HK-2 (cell line): ENCODE measurements at regions not wholly inside any gene's neighbourhood (a gene's known extent, or its start where the extent isn't known, plus 50 kb on each side); places are given as distances from the start of the nearest gene placed in this dataset.
A peak's percentile ranks its signal among the peaks of the same experiment; 100 is the strongest.

Experiments used
- DNase-seq: peaks from one replicate; pipeline ENCODE4 v3.0.0-alpha.2; 2018; ENCODE audit not compliant: unreplicated experiment

DNA sequence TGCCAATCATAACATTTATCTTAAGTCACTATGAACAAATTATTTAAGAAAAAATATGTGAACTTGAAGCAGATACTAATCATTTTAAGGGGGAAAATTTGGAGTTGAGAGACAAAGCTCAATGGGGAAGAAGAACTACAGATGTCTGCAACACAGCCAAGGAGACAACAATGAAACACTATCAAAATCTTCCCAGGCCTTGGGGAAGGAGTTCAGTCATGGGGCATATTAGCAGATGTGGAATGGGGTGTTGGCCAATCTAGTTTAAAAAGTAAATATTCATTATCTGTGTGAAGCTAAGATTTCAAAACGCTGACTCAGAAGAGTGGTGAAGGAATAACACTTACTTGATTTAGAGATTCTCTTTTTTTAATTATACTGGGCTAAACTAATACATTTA is 671.6 kb upstream of the ZP4 start:
- DNase-seq = no peak

DNA sequence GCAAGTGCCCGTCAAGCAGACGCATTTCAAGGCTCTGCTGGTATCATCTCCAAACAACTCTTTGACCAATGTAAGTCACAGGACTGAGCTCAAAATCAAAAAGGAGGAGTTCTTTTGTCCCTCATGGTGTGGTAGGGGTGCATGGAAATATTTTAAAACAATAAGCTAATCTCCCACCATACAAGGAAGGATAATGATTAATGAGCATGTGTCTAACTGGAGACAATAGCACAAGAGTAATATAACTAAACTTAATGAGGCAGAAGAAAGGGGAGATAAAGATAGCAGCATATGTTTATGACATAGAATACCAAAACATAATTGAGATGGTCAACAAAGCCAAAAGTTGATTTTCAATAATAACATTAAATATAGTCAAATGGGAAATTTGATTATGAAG is 668.0 kb upstream of the ZP4 start:
- DNase-seq = no peak

DNA sequence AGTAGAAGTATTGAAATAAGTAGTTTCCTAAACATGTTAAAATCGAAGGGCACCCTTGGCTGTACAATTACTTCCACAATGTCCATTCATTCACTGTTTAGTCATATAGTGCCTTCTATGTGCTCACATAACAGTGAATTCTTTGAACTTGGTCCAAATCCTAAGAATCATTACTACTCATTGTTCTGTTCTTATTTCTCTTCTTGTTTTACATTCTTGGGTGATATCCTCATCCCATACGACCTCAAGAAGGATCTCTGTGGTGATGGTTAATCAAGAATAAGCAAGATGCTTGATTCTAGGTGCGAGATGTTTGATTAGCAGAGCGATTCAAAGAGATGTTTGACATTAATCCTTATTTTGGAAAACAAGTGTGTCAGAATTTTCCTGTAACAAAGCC is 667.4 kb upstream of the ZP4 start:
- DNase-seq = no peak

DNA sequence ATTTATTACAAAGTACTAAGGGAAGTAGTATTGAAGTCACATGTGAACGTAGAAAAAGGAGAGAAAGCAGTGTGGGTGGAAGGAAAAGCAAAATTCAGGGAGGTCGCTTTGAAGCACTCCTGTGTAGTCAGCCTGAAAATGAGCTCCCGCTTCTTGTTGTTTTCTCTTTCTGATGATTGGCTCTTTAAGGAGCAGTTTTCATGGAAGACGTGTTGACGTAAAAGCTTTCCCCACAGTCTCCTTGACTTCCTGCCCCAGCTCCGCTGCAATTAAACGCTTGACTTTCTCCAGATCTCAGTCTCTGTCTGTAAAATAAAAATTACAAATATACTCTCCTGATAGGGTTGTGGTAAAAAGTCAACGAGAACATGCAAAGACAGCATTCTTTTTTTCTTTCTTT is 661.5 kb upstream of the ZP4 start:
- no peak for DNase-seq

DNA sequence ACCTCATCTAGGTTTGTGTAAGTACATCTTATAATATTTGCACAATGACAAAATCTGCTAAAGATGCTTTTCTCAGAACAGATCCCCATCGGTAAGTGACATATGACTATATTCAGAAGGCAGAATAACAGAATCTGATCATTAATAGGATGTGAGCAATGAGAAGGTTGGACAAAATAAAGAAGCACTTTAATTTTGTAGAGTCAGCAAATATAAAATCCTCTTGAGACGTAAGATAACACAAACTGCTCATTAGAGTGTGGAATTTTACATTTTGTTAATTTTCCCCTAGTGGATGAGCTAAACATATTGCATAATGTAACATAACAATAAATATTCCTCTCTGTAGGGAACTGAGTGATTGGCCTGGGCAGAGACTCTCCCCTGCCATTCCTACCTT is 658.4 kb upstream of the ZP4 start:
- DNase-seq = no peak

DNA sequence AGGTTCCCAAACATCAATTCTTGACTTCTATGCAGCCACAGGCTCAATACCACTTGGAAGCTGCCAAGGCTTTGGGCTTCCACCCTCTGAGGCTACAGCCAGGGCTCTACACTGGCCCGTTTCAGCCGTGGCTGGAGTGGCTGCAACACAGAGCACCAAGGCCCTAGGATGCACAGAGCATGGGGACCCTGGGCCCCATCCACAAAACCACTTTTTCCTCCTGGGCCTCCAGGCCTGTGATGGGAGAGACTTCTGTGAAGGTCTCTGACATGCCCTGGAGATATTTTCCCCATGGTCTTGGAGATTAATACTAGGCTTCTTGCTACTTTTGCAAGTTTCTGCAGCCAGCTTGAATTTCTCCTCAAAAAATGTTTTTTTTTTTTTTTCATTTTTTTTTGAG is 655.4 kb upstream of the ZP4 start:
- no peak for DNase-seq

DNA sequence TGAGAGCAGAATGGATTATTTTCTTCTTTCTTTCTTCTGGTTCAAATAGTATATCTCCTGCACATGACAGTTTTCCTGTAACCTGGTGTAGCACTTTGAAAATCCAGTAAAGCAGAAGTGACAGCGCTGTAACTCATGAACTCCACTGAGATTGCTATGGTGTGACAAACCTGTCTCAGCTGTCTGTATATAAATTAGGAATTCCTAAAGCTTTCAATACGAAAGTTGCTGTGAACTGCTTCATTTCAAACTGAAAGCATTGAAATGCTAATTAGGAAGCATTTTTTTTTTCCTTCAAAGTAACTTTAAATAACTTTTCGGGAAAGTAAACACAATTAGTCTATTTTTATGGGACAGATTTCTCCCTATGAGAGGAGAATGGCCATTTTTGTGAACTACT is 646.9 kb upstream of the ZP4 start:
- DNase-seq = no peak

DNA sequence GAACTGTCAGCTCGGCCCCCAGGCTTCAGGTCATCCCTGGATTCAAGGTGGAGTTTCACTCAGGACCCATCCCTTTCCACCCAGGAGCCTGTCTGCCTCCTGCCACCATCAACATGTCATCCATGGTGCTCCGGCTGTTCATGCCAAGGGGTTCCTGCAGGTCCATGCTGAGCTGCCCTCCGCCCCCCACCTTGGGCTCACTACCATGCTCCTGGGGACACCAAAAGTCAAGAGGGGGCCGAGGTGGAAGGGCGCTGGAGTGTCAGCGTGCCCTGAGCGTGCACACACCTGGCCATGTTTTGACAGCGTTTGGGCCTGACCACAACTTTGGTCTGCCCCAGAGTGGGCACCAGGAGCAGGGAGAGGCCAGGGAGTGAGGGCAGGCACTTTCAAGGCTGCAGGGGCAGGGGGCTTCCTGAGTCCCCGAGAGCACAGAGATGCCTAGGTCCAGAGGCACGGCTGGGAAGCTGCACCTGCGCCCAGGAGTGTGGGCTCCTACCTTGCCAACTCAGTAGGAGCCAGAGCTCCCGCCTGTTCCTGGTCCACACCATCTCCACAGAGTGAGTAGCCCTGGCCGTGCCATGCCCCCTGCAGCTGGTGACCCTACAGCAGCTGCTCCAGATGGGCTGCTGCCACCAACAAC is 639.6 kb upstream of the ZP4 start:
- DNase-seq = no peak

DNA sequence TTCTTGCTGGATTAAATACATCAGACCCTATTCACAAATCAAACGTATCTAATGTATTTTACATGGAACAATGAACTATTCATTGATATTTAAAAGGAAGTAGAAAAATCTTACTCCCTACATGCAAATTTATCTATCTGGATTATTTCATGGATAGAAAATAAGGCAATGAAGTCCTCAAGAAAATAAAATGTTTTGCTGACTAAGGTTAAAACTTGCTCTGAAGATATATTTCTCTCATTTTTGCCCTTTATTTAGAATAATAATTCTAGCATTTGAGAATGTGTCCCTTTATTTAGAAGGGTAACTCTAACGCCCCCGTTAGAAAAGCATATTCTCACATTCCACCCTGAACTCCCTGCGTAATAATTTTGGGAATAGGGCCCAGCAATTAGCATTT is 627.0 kb upstream of the ZP4 start:
- DNase-seq = no peak

DNA sequence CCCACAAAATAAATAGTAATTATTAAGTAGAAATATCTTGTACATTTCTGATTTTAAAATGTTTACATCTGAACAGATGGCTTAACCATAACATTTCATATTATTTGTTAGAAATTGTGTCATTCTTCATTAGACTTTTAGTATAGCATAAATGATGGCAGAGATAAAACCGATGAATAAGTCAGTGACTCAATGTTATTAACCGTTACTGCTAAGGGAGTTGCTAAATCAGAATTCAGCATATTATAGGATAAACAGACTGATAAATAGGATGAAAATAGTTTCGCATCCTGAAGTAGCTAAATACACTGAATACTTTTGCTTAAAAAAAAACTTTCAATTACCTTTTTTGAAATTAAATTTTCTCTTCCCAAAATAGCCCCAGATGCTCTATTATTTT is 610.6 kb upstream of the ZP4 start:
- no peak for DNase-seq

DNA sequence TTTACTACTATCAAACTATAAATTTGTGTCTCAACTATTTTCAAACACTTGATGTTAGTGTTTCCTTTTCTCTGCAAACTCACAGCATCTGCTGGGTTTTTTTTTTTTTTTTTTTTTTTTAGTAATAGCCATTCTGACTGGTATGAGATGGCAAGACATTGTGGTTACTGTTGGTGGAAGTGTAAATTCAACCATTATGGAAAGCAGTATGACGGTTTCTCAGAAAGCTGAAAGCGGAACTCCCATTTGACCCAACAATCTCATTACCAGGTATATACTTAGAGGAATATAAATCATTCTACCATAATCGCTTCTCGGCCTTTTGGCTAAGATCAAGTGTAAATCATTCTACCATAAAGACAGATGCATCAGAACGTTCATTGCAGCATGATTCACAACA is 608.3 kb upstream of the ZP4 start:
- DNase-seq = no peak

DNA sequence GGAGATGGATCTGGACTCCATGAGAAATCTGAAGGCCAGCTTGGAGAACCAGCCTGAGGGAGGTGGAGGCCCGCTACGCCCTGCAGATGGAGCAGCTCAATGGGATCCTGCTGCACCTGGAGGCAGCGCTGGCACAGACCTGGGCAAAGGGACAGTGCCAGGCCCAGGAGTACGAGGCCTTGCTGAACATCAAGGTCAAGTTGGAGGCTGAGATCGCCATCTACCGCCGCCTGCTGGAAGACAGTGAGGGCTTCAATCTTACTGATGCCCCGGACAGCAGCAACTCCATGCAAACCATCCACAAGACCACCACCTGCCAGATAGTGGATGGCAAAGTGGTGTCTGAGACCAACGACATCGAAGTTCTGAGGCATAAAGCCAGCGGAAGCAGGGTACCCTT is 601.5 kb upstream of the ZP4 start:
- no peak for DNase-seq

DNA sequence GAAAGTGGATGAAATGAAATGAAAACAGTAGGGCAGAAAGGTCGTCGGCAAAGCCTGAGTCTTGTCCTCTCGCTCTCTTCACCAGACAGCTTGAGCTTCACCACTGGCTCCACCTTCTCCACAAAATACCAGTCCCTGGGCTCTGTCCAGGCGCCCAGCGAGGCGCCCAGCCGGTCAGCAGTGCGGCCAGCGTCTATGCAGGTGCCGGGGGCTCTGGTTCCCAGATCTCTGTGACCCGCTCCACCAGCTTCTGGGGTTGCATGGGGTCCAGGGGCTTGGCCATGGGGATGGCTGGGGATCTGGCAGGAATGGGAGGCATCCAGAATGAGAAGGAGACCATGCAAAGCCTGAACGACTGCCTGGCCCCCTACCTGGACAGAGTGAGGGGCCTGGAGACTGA is 600.5 kb upstream of the ZP4 start:
- no peak for DNase-seq

DNA sequence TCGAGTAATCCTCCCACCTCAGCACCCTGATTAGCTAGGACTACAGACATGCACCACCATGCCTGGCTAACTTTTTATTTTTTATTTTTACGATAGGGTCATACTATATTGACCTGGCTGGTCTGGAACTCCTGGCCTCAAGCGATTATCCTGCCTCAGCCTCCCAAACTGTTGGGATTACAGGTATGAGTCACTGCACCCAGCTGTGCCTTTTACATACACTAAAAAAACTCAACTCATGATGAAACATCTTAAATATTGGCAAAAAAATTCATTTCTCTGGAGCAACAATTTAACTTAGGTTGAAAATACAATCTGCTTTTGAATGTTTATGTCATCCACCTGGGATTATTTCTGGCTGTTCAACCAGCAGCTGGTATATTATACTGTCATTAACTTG is 598.3 kb upstream of the ZP4 start:
- DNase-seq = no peak

DNA sequence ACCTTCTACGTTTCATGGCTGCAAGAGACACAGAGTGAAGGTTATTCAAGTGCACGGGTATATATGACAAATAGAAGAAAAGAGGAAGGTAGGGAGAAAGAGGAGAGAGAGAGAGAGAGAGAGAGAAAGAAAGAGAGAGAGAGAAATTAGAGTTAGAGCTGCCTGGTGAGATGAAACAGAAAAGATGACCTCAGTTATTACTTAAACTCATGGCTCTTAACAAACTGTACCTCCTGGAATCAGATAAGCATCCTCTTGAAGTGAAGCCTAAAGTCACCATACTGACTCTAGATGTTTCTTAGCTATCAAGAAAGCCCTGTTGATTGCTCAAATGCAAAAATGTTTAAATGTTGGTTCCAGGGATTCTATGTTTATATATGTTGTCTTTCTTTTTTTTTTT is 597.7 kb upstream of the ZP4 start:
- no peak for DNase-seq

DNA sequence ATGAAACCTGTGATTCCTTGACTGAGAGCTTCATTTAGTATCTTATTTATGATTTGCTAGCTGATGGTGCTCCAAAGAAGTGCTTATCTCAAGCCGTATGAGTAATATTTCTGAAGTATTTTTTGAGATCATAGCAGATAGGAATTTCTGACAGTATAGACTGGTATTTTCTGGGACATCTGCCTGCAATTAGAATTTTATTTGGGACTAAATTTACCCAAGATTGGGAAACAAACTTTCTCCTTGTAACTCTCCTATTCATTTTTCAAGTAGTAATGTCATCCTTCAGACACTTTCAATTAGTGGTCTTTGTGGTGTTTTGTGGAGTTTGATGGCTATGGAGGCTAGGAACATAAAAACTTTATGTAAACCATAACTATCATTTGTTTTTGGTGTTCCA is 597.2 kb upstream of the ZP4 start:
- no peak for DNase-seq

DNA sequence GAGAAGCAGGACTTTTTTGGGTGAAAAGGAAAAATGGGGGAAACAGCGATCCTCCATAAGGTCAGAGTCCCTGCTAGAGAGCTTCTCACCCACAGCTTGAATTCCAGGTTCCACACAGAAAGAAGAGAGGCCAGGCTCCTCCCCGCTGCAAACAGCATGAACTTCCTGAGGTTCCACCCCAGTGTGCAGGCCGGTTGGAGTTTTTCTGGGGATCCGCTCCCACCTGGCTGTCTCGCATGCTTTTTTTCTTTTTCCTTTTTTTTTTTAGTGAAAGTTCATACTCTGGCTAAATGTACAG is 595.1 kb upstream of the ZP4 start:
- DNase-seq = peak; percentile 62

DNA sequence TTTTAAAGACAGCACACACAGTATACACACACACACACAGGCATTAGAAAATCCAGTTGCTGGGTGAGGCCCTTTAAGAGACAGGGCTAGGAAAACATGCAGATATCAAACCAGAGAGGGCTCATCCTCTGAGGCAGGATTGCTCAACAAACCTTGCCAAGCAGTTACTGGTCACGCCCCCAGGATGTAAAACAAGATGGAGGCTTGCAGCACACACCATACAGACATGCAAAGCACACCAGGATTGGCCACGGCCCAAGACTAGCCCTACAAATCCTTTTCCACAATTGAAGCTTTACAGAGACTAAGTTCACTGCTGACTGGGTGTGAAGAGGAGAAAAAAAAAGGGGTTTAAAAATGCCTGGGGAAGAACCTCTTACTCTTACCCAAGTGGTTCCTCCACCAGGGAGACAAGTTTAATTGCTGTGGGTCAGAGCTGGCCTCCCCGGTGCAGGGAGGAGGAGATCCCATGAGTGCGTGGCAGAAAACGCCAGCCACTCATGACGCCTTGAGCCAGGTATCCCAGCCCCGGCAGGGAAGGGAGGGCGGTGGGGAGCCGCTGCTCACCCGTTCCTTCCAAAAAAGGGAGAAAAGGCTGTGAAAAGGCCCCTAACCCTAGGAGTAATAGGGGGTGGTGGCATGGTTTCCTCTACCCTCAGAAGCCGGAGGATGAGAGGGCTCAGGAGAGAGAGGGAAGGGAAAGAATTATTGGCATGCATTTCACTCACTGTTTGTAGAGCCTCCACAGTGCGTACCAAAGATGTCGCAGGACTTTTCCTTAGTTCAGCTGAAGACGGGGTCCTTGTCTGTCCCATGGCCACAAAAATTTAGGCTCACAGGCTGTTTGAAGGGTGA is 594.6 kb upstream of the ZP4 start:
- DNase-seq = peak; percentile 71

DNA sequence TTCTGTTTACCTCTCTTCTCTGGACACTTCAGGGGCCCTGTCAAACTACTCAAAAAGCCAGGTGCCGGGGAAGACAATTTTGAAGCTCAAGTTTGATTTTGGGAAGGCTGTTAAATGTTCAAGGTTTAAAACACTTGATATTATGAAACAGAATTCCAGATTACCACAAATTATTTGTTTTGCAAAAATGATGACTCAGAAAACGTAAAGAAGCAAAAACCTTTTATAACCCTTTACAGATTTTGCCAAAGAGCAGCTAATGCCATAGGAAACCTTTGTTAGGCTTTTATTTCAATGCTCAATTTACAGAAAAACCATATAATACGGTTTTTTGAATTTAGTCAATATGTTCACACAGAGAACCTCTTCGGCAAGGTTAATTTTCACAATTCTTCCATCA is 593.4 kb upstream of the ZP4 start:
- no peak for DNase-seq

DNA sequence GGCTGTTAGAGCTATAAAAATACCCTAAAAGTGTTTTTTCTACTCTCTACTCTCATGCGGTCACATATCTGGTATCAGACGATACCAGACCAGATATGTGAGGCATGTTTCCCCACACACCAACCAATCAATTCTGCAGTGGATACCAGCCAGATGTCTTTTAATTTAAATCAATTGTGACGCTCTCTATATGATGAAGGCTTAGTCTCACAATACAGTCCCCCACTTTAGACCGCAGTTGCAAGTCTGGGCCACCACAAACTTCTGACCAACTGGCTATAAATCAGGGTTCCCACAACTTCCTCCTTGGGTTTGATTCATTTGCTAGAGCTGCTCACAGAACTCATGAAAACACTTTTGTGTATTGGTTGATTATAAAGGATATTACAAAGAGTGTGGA is 586.1 kb upstream of the ZP4 start:
- DNase-seq = no peak

DNA sequence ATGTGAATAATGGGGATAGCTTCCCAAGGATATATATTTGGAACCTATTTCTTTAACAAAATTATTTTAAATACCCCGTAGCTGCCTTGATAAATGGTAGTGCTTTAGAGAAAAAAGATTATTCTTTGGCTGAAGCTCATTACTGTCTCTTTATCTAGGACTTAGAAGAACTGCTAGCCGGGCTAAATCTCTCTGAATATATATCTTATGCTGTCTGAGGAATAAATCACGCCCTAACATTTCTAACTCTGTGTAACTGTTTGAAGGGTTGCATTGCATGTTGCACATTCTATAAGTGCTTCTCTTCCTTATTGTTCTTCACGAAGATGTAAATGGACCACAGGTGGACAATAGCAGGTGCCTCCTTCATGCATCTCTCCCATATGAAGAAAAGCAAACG is 585.0 kb upstream of the ZP4 start:
- DNase-seq = no peak

DNA sequence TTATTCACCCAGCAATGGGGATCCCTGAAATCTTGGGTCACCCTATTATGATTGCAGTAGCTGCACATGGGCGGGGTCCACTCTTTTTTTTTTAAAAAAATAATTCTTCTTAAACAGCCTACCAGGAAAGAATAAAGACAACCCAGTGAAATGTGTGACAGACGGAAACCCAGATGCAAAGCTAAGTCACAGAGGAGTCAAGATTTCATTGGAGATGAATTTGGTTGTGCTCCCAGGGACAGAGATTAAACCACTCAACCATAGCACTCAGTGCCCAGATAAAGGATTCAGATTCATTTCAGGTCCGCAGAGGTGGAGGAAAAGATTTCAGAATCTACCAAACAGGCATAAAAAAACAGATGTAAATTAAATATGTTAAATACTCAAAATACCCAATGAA is 583.5 kb upstream of the ZP4 start:
- no peak for DNase-seq

DNA sequence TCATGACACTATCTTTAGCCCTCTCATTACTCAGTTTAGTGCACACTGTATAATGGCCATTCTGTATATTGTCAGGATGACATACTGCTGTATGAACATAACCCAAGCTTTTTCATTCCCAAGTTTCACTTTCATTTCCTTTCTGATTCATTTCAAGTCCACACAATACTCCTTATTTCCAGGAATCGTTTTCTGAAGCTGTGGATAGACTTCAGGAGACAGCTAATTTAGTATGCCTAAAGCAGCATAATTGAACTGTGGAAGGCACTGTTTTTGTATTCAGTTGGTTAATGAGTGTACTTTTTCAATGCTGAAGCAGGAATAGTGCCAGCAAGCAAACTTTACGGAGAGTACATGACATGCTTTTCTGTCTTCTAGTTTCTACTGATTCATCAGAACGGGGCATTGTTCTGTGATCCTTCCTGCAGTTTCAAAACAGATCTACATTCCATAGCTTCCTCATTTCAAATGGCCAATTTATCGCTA is 578.5 kb upstream of the ZP4 start:
- no peak for DNase-seq

DNA sequence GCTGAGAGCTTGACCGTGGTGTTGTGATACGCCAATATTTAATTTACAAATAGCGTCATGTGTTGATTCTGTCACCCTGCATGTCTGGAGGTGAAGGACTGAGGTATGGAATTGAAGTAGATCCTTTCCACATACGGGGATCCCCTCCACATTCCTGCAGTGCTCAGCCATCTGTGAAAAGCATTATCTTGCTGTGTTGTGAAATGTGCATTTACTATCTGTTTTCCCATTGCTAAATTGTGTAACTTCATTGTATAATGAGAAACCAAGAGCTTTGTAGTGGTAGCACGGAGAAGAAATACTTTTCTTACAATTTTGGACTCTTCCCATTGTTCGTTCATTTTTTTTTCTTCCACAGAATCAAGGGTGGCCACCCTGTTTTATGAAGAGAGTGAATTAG is 577.3 kb upstream of the ZP4 start:
- DNase-seq = no peak
